ENCODE measurements at regions not wholly inside any gene's neighbourhood (a gene's known extent, or its start where the extent isn't known, plus 50 kb on each side); places are given as distances from the start of the nearest gene placed in this dataset.

GRCh38 chr1:239603530-239603929 lies 217.2 kb downstream of the CHRM3 start:
- DNase-seq: no peak

GRCh38 chr1:239606850-239607400 lies 220.6 kb downstream of the CHRM3 start:
- no peak for DNase-seq

GRCh38 chr1:239608469-239608868 lies 222.1 kb downstream of the CHRM3 start:
- no peak for DNase-seq

- no peak for DNase-seq
Observed at GRCh38 chr1:239612379-239612778, 226.0 kb downstream of the CHRM3 start.

GRCh38 chr1:239616673-239617072 lies 230.3 kb downstream of the CHRM3 start:
- DNase-seq: no peak

- no peak for DNase-seq
Observed at GRCh38 chr1:239617259-239617658, 230.9 kb downstream of the CHRM3 start.

GRCh38 chr1:239617731-239618130 lies 231.4 kb downstream of the CHRM3 start:
- DNase-seq: no peak

GRCh38 chr1:239619190-239619589 lies 232.8 kb downstream of the CHRM3 start:
- no peak for DNase-seq

GRCh38 chr1:239630767-239631166 lies 244.4 kb downstream of the CHRM3 start:
- no peak for DNase-seq

- DNase-seq: no peak
Observed at GRCh38 chr1:239633432-239633831, 247.1 kb downstream of the CHRM3 start.

GRCh38 chr1:239635276-239635675 lies 248.9 kb downstream of the CHRM3 start:
- DNase-seq: no peak

GRCh38 chr1:239636347-239636746 lies 250.0 kb downstream of the CHRM3 start:
- DNase-seq: no peak

GRCh38 chr1:239644604-239645003 lies 258.2 kb downstream of the CHRM3 start:
- no peak for DNase-seq

GRCh38 chr1:239647045-239647444 lies 260.7 kb downstream of the CHRM3 start:
- DNase-seq: no peak

- no peak for DNase-seq
Observed at GRCh38 chr1:239647964-239648632, 261.7 kb downstream of the CHRM3 start.

- DNase-seq: no peak
Observed at GRCh38 chr1:239655023-239655422, 268.7 kb downstream of the CHRM3 start.

- DNase-seq: no peak
Observed at GRCh38 chr1:239657291-239657690, 270.9 kb downstream of the CHRM3 start.

GRCh38 chr1:239662950-239663349 lies 276.6 kb downstream of the CHRM3 start:
- no peak for DNase-seq

- no peak for DNase-seq
Observed at GRCh38 chr1:239672256-239672655, 285.9 kb downstream of the CHRM3 start.

GRCh38 chr1:239675735-239676134 lies 289.4 kb downstream of the CHRM3 start:
- no peak for DNase-seq

GRCh38 chr1:239676522-239677273 lies 290.3 kb downstream of the CHRM3 start:
- DNase-seq: no peak

GRCh38 chr1:239677362-239677761 lies 291.0 kb downstream of the CHRM3 start:
- DNase-seq: no peak

- DNase-seq: no peak
Observed at GRCh38 chr1:239678181-239678580, 291.8 kb downstream of the CHRM3 start.

- DNase-seq: no peak
Observed at GRCh38 chr1:239682046-239682445, 295.7 kb downstream of the CHRM3 start.

Measured in dermis blood vessel endothelial cell (primary cell).